ENCODE measurements at regions not wholly inside any gene's neighbourhood (a gene's known extent, or its start where the extent isn't known, plus 50 kb on each side); places are given as distances from the start of the nearest gene placed in this dataset.

GRCh38 chr2:236715491-236715961 is 145.9 kb downstream of the ACKR3 start:
- TF ChIP-seq TEAD4 (CRISPR knock-in tag; IDR thresholded peaks at IDR 0.05) (no peak), ZBTB43 (CRISPR knock-in tag; IDR thresholded peaks at IDR 0.05) (no peak), PREB (CRISPR knock-in tag; IDR thresholded peaks at IDR 0.05; ENCODE audit: borderline replicate concordance) (no peak), FOXK1 (CRISPR knock-in tag; IDR thresholded peaks at IDR 0.05) (no peak), ATF6 (CRISPR knock-in tag; IDR thresholded peaks at IDR 0.05) (no peak), CTCF (IDR thresholded peaks at IDR 0.05) (no peak), MAX (CRISPR knock-in tag; IDR thresholded peaks at IDR 0.05) (no peak), USF2 (CRISPR knock-in tag; IDR thresholded peaks at IDR 0.05) (no peak)
